Umbilical cord (tissue), 1 donor: ENCODE measurements at regions not wholly inside any gene's neighbourhood (a gene's known extent, or its start where the extent isn't known, plus 50 kb on each side); places are given as distances from the start of the nearest gene placed in this dataset.

Source experiments
- DNase-seq: peaks from one replicate; pipeline ENCODE4 v3.0.0-alpha.2; 2015; ENCODE audit warnings: low spot score

GRCh38 chr9:99436616-99437015 lies 214.5 kb downstream of the SEC61B start:
- DNase-seq: no peak

DNA sequence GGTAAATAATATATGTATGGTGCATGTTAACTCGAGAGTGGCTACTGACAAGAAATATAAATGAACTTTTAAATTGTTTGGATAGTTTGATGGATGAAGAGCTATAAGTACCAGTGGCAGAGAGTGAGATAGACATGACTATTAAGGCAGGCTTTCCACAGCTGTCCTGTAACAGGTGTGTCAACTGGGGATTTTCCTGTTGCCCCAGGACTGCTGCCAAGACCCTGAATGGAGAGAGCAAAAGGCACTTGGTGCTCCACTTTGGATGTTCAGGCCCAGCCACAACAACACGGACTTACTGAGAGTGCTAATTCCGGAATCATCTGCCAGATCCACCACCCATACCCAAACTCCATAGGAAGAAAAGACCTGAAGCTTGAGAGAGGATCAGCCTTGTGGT lies 215.1 kb downstream of the SEC61B start:
- no peak for DNase-seq

- DNase-seq: no peak
Measured at GRCh38 chr9:99438596-99438995, 216.5 kb downstream of the SEC61B start.

GRCh38 chr9:99441829-99442228 lies 219.7 kb downstream of the SEC61B start:
- DNase-seq: no peak

GRCh38 chr9:99445371-99445891 lies 223.3 kb downstream of the SEC61B start:
- DNase-seq: peak; percentile 31

DNA sequence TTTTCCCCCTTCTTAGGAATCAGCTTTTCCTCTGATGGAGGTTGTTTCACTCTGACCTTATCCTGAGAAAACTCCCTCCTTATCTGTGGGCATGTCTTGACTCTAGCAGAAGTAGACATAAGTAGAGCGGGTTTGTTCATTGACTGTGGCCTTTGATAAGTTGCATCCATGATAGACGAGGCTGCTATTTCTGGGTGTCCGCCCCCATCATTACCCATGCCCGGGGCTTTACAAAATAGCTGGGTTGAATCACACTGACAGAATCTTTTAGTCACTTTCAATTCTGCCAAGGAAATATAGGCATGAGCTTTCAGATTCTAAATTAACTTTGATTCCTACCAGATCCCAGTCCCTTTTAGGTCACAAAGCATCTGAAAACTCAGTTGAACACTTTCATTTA lies 223.8 kb downstream of the SEC61B start:
- no peak for DNase-seq

- DNase-seq: no peak
Measured at GRCh38 chr9:99447951-99448350, 225.9 kb downstream of the SEC61B start.

- DNase-seq: no peak
Measured at GRCh38 chr9:99449726-99450125, 227.6 kb downstream of the SEC61B start.

- peak; percentile 18 for DNase-seq
Measured at GRCh38 chr9:99451112-99451606, 229.1 kb downstream of the SEC61B start.

- DNase-seq: no peak
Measured at GRCh38 chr9:99457406-99457805, 235.3 kb downstream of the SEC61B start.

DNA sequence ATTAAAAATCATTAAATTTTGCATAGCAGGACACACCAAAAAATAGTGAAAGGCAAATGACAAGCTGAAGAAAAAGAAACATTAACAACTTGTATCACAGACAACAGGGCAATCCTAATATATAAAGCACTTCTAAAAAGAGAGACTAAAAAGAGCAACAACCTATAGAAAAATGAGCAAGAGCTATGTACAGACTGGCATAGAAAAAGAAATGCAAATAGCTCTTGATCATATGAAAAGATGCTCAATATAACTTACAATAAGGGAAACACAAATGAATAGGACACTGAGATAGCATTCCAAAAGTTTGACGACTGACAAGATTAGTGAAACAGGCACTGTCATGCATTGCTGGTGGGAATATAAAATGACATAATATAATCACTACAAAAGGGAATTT lies 235.9 kb downstream of the SEC61B start:
- DNase-seq: no peak

DNA sequence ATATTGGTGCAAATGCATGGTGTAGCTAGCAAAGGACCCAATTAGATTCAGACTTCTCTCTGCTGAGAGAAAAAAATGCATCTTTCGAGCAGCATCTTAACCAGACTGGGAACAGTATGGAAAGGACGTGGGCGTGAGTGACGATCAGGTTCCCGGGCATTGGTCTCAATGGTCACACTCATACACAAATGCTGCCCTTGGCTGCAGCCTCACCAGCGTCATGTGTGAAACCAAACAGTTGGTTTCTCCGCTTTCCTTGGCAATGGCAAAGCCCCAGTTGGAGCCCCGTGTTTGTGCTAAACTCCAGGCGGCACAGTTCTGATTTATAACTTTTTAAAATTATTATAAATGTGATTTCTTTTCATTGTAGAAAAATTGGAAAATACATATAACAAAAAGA lies 237.8 kb downstream of the SEC61B start:
- no peak for DNase-seq

DNA sequence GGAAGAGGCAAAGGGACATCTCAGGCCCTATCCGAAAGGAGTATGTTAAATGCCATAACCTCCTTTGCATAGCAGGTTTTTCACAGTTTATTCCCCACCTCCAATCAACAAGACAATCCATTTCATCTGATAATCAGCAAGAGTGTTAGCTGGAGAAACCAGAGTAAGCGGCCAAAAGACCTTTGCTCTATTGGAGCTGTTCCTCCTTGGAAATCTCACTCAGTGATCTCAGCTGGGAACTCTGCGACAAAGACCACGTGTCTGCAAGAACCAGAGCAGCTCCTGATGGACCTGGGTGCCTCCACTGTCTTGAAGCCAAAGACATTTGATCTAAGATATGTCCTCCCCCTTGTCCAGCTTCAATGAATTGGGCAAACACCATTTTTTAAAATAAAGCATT lies 241.0 kb downstream of the SEC61B start:
- DNase-seq: no peak

- DNase-seq: no peak
Measured at GRCh38 chr9:99464568-99464967, 242.5 kb downstream of the SEC61B start.

DNA sequence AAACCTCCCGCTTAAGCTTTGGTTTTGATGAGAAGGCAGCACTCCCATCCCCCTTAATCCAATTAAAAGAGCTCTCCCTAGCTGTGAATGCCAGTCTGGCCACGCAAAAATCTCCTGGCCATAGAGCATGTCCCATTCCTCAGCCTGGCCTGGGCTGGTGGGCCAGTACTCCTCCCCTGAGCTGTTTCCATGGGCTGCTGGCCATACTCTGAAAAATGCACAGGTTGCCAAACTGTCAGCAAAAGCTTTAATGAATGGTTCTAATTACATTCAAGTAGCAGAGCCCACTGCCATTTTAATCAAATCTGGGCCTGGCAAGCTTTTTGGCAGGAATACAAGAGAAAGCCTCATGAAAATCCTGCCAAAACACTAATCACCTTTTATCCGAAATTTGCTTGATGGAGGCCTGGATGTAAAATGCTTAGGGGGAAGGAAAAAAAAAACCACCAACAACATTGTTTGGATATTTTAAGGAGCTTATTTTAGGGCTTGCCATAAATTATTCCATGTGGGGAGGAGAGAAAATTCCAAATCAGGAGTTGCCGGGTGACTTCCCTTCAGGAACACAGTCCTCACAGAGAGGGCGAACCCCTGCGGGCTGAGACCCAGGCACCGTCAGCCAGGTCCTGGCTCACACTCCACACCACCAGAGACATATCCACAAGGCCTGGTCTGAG lies 243.3 kb downstream of the SEC61B start:
- DNase-seq: no peak

DNA sequence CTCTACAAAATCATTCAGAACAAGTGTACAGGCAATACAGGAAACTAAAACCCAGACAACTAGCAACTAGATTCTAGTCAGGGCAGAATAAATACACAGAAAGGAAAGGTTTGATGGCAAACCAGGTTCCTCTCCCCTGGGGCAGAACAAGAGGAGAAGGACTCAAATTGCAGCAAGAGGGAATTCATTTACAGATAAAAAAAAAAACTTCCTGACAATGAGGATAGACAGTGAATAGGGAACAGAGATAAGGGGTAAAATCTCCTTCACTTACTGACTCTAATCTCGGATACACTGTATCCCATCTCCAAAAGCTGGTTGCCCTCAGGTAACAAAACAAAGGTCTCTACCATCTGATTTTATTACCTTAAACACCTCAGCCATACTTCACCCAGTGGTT lies 244.0 kb downstream of the SEC61B start:
- DNase-seq: no peak

DNA sequence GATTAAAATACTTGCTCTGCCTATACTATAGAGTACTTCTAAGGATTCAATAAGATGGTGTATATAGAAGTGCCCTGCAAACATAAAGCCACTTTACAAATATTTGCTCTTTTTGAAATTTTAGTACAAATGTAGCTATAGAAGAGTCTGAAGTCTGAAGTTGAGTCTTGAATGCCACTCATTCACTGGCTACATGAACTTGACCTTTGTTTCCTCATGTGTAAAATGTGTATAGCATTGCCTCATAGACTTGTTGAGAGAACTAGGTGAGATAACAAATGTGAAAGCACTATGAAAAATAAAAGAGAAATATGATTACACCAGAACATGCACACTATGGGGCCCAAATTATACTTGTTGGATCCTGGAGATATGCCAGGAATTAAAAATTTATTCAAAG lies 244.7 kb downstream of the SEC61B start:
- DNase-seq: no peak

DNA sequence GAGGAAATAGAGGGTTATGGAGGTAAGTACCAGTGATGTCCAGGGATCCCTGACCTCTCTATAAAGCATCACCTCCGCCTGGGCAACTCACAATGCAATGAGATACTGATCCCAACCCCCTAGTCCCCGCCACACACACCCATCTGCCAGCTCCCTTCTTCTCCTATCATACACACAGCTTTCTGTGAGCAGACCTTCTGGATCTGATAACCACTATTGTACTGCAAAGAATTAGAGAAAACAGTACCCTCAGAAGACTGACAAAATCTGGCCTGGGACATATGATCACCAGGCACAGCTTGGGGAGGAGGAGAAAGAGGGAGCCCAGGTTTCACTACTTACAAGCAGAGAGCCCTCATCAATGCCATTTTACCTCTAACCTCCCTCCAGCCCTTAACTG lies 249.0 kb downstream of the SEC61B start:
- DNase-seq: no peak

DNA sequence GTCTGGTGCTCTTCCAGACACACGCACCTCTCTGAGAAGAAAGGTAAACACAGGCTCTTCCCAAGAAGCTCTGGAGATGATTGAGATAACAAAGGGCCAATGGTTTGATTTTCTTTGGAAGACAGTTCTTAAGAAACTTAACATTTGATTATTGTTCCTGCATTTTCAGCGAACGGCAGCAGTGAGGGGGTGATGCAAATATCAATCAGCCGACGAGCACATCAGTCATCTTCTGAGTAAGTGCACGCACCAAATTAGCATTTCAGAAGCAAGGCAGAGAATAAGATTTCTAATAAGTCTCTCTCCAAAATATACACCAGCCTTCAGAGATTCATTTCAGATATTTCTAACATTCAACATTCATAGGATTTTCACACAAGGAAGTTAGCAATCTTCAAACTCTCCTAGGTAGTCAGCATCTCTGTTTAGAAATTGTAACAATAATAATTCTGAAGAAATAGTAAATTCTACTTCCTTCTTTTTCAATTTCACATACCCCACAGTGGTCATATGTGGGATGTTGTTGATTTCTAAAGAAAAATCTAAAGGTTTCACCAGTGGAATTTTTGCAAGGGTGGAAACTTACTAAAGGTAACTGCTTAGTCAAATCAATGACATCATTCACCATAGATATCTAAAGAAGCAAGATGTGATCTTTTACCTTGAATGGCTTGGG lies 250.3 kb downstream of the SEC61B start:
- DNase-seq: no peak

- DNase-seq: no peak
Measured at GRCh38 chr9:99472916-99473245, 250.8 kb downstream of the SEC61B start.

- no peak for DNase-seq
Measured at GRCh38 chr9:99474186-99474585, 252.1 kb downstream of the SEC61B start.

- DNase-seq: no peak
Measured at GRCh38 chr9:99475401-99476065, 253.5 kb downstream of the SEC61B start.
